DMS153 treated with DMSO at 0.1 percent for 48 hours (cell line): ENCODE measurements at regions not wholly inside any gene's neighbourhood (a gene's known extent, or its start where the extent isn't known, plus 50 kb on each side); places are given as distances from the start of the nearest gene placed in this dataset.

Experiments
- DNase-seq: peaks from one replicate; lab custom pipeline; 2025; ENCODE audit not compliant: unreplicated experiment; lab: John Stamatoyannopoulos, UW

DNA sequence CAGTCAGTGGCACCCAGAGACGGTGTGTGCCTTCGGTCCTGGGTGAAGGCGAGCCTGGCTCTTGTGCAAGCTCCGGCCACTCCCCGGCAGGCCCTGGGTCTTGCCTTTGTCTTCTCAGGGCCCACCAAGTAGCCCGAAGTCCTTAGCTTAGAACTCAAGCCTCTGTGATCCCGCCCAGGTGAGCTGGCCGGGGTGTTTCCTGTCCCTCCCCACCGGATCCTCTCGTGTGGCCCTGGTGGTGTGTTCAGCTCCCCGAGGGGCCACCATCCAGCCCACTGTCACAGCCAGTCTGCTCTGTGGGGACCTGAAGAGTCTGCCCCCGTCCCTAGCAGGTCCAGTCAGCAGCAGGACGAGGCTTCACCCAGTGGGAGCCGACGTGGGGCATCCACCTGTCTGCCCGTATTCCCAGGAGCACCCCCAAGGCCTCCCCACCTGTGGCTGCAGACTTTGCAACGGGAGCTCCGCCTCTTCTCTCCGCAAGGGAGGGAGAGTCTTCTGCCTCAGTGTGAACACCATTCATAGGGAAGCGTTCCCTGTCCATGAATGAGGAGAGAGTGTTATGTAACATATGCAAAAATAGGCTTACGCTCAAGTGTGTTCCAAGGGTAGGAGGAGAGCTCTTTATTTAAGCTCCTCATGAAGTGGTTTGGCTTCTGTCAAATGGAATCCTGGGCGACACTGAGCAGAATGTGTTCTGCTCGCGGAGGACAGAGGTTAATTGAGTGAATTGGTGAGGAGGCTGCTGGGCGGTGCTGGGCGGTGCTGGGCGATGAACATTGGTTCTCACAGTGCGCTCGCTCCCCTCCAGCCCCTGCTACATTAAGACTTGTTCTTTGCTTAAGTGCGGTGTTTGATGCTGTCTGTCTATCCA is 108.9 kb downstream of the CRYAA start:
- DNase-seq, result no peak

DNA sequence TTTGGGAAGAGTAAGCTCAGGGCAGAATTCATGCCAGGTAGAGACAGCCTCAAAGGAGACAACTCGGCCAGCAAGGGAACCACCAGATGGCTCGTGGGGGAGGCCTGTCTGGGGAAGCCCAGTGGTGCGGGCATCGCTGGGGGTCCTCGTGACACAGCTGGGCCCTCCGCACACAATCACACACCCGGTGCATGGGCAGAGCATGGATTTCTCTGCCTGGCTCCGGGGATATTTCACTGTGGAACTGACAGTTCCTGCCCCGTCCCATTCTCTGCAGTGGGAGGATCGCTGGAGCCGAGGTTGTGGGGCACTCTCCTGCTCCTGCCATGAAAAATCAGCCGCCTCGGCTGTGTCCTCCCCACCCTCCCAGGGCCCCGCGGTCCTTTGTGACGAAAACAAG is 108.0 kb downstream of the CRYAA start:
- DNase-seq, result no peak

DNA sequence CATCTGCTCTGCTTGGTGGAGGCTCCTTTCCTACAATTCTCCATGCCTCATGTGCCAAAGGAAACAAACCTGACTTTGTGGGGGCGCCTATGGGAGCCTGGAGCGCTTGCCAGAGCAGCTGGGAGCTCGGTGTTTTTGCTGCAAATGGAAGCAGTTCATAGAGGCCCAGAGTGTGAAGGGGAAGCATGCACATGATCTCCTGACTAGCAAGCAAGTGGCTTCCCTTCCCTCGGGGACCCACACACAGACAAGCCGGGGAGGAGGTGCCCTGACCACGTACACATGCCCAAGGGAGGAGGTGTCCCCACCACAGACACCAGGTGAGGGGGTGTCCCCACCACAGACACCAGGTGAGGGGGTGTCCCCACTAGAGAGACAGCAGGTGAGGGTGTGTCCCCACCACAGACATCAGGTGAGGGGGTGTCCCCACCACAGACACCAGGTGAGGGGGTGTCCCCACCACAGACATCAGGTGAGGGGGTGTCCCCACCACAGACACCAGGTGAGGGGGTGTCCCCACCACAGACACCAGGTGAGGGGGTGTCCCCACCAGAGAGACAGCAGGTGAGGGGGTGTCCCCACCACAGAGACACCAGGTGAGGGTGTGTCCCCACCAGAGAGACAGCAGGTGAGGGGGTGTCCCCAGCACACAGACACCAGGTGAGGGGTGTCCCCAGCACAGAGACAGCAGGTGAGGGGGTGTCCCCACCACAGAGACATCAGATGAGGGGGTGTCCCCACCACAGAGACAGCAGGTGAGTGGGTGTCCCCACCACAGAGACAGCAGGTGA is 106.8 kb downstream of the CRYAA start:
- no peak for DNase-seq

DNA sequence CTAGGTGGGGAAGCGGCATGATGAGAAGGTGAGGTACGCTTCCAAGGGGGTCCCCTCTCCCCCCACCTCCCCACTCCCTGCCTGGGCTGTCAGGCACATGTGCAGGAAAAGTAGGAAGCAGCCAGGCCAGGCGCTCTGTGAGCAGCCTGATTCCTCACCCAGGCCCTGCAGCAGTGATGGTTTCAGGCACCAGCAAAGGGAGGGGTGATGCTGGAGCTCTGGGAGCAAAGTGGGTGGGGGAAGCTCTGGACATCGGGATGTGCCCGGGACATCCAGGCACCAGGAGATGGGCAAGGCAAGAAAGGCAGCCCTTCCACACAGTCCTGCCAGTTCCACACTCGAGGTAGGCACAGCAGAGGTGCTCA is 106.1 kb downstream of the CRYAA start:
- no peak for DNase-seq

DNA sequence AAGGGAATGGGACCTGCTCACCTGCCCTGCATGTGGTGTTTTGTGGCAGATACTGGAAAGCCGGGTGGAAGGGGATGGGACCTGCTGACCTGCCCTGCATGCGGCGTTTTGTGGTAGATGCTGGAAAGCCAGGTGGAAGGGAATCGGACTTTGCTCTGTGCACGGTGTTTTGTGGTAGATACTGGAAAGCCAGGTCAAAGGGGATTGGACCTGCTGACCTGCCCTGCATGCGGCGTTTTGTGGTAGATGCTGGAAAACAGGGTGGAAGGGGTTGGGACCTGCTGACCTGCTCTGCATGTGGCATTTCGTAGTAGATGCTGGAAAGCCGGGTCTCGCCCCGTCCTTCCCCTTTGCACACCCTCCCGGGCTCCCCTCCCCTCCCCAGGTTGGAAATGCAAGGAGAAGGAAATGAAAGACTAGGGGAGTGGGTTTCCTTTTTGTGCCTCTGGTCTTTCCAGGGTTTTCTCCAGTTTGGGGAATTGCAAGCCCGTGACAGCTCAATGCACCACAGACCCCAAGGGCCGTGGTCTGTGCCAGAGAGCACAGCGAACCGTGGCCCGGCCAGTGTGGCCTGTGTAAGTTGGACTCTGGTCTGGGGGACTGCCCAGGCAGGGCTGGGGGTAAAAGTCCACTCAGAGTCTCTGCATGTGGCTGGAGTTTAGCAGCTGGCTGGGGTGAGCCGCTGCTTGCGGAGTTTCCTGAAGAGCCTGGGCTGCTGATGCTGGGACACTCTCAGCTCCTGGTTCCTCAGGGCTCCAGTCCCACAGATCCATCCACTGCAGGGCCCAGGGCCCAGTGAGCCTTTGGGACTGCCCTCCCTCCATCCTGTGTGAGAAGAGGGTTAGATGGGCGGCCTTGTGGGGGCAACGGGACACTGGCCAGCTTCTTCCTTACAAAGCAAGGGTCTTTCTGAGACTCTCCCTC is 105.5 kb downstream of the CRYAA start:
- no peak for DNase-seq

DNA sequence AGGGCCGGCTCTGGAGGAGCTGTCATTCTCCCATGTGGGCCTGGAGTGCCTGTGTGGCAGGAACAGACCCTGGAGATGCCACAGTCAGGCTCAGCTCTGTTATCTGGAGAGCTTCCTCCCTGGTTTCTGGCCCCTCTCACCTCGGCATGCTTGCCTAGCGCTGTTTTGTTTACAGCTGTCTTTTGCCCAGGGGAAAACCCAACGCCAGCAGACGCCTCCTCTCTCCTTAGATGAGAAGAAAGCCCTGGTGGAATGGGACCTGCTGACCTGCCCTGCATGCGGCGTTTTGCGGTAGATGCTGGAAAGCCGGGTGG is 104.9 kb downstream of the CRYAA start:
- DNase-seq, result no peak

DNA sequence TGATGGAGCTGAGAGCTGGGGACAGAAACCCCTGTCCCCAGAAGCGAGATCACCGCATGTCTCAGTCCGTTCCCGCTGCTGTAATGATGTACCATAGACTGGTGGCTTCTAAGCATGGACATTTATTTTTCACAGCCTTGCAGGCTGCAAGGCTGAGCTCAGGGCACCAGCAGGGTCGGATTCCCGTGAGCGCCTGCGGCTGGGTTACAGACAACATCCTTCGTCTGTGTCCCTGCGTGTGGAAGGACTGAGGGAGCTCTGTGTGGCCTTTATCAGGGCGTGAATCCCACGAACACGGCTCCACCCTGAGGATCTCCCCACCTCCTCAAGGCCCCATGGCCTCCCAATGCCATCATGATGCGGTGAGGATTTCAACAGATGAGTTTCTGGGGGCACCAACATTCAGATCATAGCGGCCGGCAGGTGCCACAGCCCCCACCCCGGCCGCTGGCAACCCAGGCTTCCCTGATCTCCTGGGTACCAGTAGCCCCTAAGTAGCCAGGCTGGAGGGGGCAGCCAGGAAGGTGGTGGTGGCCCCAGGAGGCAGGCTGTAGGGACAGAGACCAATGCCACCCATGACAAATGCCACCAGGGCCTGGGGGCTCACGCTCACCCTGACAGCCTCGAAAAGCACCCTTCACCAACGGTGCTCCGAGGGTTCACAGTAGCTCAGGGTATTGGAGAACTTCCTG is 104.4 kb downstream of the CRYAA start:
- DNase-seq, result no peak

DNA sequence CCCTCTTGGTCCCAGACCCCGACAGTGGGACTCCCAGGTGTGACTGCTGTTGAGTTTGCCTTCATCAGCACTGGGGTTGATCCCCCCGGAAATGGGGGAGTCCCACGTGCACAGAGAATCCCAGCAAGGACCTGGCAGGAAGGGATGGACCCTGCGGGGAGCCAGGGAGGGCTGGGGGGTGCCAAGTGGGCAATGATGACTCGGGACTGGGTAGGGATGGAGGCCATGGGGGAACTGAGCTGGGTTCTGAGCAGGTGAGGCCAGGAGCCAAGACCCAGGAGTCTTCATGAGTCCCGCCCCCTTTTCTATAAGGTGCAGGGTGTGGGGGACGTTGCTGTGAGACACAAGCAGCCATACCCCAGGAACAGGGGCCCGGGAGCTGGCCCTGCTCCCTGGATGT is 103.8 kb downstream of the CRYAA start:
- DNase-seq, result no peak

DNA sequence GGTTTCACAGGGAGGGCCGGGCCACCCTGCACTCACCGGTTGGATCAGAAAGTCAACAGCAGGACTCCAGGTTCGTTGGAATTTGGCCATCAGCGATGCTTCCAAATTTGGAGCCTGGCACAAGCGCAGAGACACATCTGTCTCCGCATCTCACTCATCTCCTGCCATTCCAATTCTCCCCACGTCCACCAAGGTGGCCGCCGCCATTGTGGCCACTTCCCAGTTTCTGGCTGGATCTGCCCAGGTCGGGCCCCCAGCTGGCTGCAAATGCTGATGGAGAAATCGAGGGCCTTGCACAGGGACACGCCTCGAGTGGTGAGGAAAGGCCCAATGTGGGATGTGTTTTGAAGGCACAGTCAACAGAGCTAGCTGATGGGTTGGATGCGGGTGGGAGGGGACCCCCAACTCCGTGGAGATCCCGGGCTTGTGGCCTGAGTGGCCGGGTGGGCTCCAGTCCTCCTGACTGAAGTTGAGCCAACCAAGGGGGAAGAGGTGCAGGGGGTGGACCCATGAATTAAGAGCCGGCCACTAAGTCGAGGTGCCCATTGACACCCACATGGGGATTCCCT is 102.7 kb downstream of the CRYAA start:
- no peak for DNase-seq

DNA sequence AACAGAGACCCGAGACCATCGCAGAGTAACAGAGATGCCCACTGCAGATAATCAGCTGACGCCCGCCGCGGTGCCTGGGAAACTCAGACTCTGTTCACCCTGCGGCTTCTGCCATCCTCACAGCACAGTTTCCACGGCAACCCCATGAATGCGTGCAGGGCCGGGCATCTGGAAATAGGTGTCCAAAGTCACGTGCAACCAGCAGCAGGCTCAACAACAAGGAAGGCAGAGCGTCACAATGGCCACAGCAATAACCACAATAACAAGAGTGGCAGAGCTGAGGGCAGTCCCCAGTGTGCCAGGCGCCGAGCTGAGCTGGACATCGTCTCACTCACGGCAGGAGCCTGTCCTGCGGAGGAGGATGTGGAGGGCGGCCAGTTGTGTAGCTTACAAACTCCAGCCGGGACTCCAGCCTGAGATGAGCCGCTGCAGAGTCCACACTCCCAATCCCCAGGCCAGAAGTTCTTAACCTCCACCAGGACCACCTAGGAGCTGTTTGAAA is 102.0 kb downstream of the CRYAA start:
- no peak for DNase-seq

DNA sequence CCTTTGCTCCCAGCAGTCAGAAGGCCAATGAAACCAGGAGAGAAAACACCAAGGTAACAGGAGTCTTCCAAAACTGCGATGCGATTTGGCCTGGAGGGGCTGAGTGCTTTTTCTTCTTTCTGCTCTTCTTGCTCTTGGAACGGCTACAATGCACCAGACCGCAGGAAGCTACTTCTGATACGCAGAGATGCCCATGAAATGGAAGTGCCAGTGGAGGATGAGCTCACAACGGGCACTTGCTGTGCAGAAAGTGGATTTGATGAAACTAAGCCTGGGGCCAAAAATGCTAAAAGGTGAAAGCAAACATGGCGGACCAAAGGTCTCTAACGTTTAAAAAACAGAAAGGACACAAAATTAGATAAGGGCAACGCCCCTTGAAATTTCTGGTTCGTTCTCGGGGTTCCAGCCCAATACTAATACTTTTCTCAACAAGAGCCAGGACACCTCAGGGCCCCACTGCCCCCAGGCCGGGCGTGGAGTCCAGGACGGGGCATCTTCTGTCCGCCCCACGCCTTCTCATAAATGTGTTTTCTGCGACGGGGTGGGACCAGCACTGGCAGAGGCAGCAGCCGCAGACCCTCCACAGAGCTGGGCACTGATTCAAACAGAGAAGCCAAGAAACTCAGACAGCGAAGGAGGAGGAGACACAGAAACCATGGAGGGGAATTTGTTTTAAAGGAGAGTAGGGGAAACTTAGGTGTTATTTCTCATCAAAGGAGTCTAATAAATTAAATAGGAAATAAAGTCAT is 101.3 kb downstream of the CRYAA start:
- no peak for DNase-seq

DNA sequence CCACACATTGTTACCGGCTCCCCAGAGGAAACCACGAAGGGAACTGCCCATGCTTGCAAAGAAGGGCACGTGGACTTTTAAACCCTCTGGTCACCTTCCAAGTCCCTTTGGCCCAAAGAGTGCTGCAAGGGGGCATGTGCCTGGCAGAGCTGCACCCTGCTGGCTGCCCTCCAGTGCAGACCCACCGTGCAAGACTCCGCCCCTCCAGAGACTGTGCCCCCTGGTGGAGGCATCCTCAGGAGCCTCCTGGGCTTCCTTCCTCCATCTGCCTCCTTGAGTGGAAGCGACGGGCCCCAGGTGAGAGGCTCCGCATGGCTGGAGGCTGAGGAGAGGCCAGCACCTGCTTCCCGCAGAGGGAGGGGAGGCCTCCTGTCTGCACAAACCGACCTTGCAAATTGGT is 100.6 kb downstream of the CRYAA start:
- DNase-seq, result no peak

DNA sequence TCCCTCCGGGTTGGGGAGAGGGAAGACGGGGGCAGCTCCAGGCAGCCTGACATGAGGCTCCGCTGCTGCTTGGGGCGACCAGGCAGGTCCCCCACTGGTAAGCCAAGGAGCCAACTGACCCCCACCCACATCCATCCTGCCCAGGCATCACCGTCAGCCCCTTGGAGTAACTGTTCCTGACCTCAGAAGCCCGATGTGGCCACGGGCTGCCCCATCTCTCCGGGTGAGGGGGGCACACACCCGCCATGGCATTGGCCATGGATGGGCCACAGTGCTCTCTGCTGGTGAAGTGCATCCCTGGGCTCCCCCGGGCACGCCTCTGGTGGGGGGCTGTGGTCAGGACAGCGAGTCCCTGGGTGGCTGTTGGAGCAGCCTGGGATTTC is 100.0 kb downstream of the CRYAA start:
- no peak for DNase-seq

DNA sequence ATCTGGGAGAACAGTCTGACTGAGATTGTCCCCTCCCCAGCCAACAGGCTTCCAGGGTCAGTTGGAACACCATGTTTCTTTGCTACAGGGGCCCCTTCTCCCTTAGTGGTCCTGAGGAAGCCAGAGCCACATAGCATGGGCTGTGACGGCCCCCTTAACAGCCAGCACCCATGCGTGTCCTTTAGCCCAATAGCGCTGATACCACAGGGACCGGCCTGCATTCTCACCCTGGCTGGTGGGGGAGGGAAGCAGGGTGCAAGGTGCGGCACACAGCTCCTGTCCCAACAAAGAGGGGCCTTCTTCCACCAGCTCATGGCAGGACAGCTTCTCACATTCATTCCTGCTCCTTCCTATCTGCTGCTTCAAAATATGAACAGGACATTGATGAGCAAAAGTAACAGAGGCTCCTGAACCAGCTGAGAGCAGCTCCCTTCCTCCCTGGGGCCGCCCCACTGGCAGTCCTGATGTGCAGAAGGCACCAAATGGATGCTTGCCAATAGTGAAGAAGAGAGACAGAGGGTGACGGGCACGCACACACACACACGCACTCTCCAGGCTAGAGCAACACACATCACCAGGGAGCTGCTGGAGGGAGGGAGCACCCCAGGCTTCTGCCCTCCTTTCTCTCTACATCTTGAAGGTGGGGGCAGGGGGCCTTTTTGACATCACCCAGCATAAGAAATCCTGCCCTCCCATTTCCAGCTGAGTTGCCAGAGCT is 99.4 kb downstream of the CRYAA start:
- no peak for DNase-seq

DNA sequence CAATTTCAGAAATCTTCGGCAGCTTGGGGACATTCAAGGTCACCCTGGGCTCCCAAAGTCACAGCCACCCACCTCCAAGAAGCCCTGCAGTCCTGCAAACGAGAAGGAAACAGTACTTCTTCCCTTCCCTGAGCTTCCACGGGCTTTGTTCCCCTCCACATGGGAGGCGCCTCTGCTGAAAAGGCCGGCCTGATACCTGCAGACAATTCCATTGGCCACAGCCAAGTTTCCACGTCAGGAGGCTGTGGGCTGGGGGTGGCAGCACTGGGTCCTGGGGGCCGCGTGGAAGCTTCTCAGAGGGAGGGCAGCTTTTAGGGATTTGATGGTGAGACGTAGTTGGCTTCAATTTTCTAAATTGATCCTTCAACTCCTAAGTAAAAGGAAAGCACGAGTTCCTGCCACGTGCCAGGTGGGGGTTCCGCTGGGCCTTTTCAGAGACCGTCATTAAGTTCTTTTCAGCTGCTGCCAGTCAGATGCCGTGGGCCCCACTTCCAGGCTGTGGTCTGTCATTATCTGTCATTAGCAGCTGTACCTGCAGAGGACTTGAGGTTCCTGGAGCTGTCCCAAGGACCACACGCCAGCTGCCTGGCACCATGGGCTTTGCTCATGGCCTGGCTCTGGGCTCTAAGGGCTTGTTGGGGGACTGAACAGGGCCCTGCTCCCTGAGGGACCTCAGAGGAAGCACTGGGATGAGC is 98.7 kb downstream of the CRYAA start:
- DNase-seq, result no peak

DNA sequence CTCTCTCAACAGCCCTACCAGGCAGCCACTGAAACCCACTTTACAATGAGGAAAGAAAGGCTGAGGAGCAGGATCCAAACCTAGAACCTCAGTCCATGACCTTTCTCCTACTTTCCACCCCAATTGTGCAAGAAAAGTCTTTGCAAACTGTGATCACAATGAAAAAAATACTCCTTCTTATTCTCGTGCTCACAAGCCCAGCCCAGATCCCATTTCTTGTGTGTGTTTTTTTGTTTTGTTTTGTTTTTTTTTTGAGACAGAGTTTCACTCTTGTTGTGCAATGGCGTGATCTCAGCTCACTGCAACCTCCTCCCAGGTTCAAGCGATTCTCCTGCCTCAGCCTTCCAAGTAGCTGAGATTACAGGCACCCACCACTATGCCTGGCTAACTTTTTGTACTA is 97.7 kb downstream of the CRYAA start:
- no peak for DNase-seq

DNA sequence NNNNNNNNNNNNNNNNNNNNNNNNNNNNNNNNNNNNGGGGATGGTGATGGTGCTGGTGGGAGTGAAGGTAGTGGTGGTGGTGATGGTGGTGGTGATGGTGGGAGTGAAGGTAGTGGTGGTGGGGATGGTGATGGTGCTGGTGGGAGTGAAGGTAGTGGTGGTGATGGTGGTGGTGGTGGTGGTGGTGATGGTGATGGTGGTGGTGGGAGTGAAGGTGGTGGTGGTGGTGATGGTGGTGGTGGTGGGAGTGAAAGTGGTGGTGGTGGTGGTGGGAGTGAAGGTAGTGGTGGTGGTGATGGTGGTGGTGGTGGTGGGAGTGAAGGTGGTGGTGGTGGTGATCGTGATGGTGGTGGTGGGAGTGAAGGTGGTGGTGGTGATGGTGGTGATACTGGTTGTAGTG is 93.6 kb downstream of the CRYAA start:
- DNase-seq, result no peak
